ENCODE measurements at regions not wholly inside any gene's neighbourhood (a gene's known extent, or its start where the extent isn't known, plus 50 kb on each side); places are given as distances from the start of the nearest gene placed in this dataset.

- Histone ChIP-seq H3K4me3 (ENCODE audit: low read length in 2 of 2) (no peak overlapping the region), H3K9me3 (ENCODE audit: control insufficient read depth, low read length) (no peaks in the 10 kb centered on the region), H3K4me1 (ENCODE audit: control insufficient read depth in 1 of 2, insufficient read depth in 2 of 2, low read length in 2 of 2) (no peaks in the 10 kb centered on the region), H3K27me3 (ENCODE audit: control insufficient read depth in 1 of 2, insufficient read depth in 2 of 2, low read length in 1 of 2) (no peaks in the 10 kb centered on the region), H3K36me3 (ENCODE audit: control insufficient read depth in 1 of 2, insufficient read depth in 2 of 2, low read length in 1 of 2) (no peaks in the 10 kb centered on the region), H3K27ac (ENCODE audit: low read depth in 1 of 2, low read length in 2 of 2) (no peak overlapping the region)
- ATAC-seq (ENCODE audit: low FRiP score) (no peak), DNase-seq (no peak)
- intact Hi-C loops (cut with DNase I): no loop called here
- WGBS, 2 donors: 4 to 10% methylated on average over 1 of the region's 1 CpG
These were observed 146.1 kb upstream of the LRFN2 start for GRCh38 chr6:40733290-40733689.

DNA sequence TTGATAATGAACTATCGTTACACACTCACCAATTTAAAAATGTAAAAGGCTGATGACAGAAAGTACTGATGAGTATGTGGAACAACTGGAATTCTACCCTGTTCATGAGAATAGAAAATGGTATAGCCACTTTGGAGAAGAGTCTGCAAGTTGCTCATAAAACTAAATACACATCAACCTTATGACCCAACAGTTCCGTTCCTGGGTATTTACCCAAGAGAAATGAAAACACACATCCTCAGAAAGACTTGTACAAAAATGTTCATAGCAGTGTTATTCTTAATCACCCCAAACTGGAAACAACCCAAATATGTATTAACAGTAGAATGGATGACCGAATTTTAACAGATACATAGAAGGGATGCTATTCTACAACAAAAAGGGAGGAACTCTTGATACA, 145.7 kb upstream of the LRFN2 start:
- Histone ChIP-seq H3K4me1 (ENCODE audit: control insufficient read depth in 1 of 2, insufficient read depth in 2 of 2, low read length in 2 of 2) (no peaks in the 10 kb centered on the region), H3K9me3 (ENCODE audit: control insufficient read depth, low read length) (no peaks in the 10 kb centered on the region), H3K4me3 (ENCODE audit: low read length in 2 of 2) (no peak overlapping the region), H3K36me3 (ENCODE audit: control insufficient read depth in 1 of 2, insufficient read depth in 2 of 2, low read length in 1 of 2) (no peaks in the 10 kb centered on the region), H3K27ac (ENCODE audit: low read depth in 1 of 2, low read length in 2 of 2) (no peak overlapping the region), H3K27me3 (ENCODE audit: control insufficient read depth in 1 of 2, insufficient read depth in 2 of 2, low read length in 1 of 2) (no peaks in the 10 kb centered on the region)
- ATAC-seq (ENCODE audit: low FRiP score) (no peak), DNase-seq (no peak)
- intact Hi-C loops (cut with DNase I): no loop called here
- 32% methylated on average over 3 of the region's 3 CpGs for WGBS, 2 donors

DNA sequence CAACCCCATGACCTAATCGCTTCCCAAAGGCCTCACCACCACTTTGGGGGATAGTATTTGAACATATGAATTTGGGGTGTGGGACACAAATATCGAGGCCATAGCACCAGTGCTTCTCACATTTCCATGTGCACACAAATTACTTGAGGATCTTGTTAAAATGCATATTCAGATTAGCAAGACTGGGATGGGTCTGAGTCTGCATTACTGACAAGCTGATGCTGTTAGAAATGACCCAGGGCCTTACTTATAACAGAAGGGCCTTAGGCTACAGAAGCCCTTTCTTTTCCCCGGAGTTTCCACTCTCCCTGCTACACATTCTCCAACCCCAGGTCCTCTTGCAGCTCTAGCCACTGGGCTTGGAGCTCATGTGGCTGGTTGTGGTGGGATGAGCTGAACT, 141.5 kb upstream of the LRFN2 start:
- Histone ChIP-seq H3K4me1 (ENCODE audit: control insufficient read depth in 1 of 2, insufficient read depth in 2 of 2, low read length in 2 of 2) (no peaks in the 10 kb centered on the region), H3K27ac (ENCODE audit: low read depth in 1 of 2, low read length in 2 of 2) (no peak overlapping the region), H3K4me3 (ENCODE audit: low read length in 2 of 2) (no peak overlapping the region), H3K9me3 (ENCODE audit: control insufficient read depth, low read length) (no peaks in the 10 kb centered on the region), H3K36me3 (ENCODE audit: control insufficient read depth in 1 of 2, insufficient read depth in 2 of 2, low read length in 1 of 2) (no peaks in the 10 kb centered on the region), H3K27me3 (ENCODE audit: control insufficient read depth in 1 of 2, insufficient read depth in 2 of 2, low read length in 1 of 2) (no peaks in the 10 kb centered on the region)
- intact Hi-C loops (cut with DNase I): no loop called here
- 86 to 97% methylated on average over 3 of the region's 3 CpGs for WGBS, 2 donors
- DNase-seq (no peak), ATAC-seq (ENCODE audit: low FRiP score) (no peak)

DNA sequence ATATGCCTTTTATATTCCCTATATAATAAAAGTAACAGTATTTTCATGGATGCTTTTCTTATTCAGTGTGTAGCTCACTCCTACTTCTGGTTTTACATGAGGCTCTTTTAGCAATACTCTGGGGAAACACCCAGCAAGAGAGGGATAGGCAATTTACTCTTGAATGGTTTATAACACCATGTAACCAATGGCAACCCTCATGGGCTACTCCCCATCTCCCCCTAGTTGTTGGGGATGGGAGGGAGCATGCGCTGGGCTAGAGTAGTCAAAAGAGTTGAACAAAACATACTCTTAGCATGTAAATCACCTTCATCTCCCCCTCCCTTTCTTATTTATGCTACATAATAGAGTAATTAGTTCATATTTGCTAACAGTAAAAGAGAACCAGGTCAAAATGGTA, 140.1 kb upstream of the LRFN2 start:
- Histone ChIP-seq H3K4me3 (ENCODE audit: low read length in 2 of 2) (no peak overlapping the region), H3K4me1 (ENCODE audit: control insufficient read depth in 1 of 2, insufficient read depth in 2 of 2, low read length in 2 of 2) (no peaks in the 10 kb centered on the region), H3K36me3 (ENCODE audit: control insufficient read depth in 1 of 2, insufficient read depth in 2 of 2, low read length in 1 of 2) (no peaks in the 10 kb centered on the region), H3K27ac (ENCODE audit: low read depth in 1 of 2, low read length in 2 of 2) (no peak overlapping the region), H3K9me3 (ENCODE audit: control insufficient read depth, low read length) (no peaks in the 10 kb centered on the region), H3K27me3 (ENCODE audit: control insufficient read depth in 1 of 2, insufficient read depth in 2 of 2, low read length in 1 of 2) (no peaks in the 10 kb centered on the region)
- WGBS, 2 donors: 100% methylated on average over 1 of the region's 1 CpG
- DNase-seq: peak in 1 of 2 donors; percentile 15
- intact Hi-C loops (cut with DNase I): no loop called here
- no peak for ATAC-seq (ENCODE audit: low FRiP score)

DNA sequence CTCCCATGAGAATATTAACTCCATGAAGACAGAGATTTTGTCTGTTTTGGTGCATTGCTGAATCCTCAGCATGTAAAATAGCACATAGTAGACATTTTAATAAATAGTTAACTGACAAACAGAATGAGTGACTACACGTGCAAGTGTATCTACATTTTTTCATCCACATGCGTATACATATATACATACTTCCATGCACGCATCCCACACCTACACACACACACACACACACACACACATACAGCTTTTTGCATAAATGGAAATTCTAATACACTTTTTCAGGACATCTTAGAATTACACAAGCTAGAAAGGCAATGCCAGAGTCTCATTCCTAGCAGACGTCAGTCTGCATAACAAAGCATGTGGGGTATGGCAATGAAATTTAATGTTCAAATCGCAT, 139.7 kb upstream of the LRFN2 start:
- Histone ChIP-seq H3K4me3 (ENCODE audit: low read length in 2 of 2) (no peak overlapping the region), H3K27ac (ENCODE audit: low read depth in 1 of 2, low read length in 2 of 2) (no peak overlapping the region), H3K9me3 (ENCODE audit: control insufficient read depth, low read length) (no peaks in the 10 kb centered on the region), H3K36me3 (ENCODE audit: control insufficient read depth in 1 of 2, insufficient read depth in 2 of 2, low read length in 1 of 2) (no peaks in the 10 kb centered on the region), H3K27me3 (ENCODE audit: control insufficient read depth in 1 of 2, insufficient read depth in 2 of 2, low read length in 1 of 2) (no peaks in the 10 kb centered on the region), H3K4me1 (ENCODE audit: control insufficient read depth in 1 of 2, insufficient read depth in 2 of 2, low read length in 2 of 2) (no peaks in the 10 kb centered on the region)
- ATAC-seq (ENCODE audit: low FRiP score): no peak
- WGBS, 2 donors: 82 to 85% methylated on average over 5 of the region's 5 CpGs
- intact Hi-C loops (cut with DNase I): no loop called here
- DNase-seq: no peak

- Histone ChIP-seq H3K9me3 (ENCODE audit: control insufficient read depth, low read length) (no peaks in the 10 kb centered on the region), H3K4me3 (ENCODE audit: low read length in 2 of 2) (no peak overlapping the region), H3K36me3 (ENCODE audit: control insufficient read depth in 1 of 2, insufficient read depth in 2 of 2, low read length in 1 of 2) (no peaks in the 10 kb centered on the region), H3K27me3 (ENCODE audit: control insufficient read depth in 1 of 2, insufficient read depth in 2 of 2, low read length in 1 of 2) (no peaks in the 10 kb centered on the region), H3K4me1 (ENCODE audit: control insufficient read depth in 1 of 2, insufficient read depth in 2 of 2, low read length in 2 of 2) (no peaks in the 10 kb centered on the region), H3K27ac (ENCODE audit: low read depth in 1 of 2, low read length in 2 of 2) (no peak overlapping the region)
- ATAC-seq (ENCODE audit: low FRiP score) (no peak), DNase-seq (peak in 1 of 2 donors; percentile 24)
- 85 to 86% methylated on average over 2 of the region's 2 CpGs for WGBS, 2 donors
- intact Hi-C loops (cut with DNase I): no loop called here
These were observed 138.2 kb upstream of the LRFN2 start for GRCh38 chr6:40725390-40725789.

DNA sequence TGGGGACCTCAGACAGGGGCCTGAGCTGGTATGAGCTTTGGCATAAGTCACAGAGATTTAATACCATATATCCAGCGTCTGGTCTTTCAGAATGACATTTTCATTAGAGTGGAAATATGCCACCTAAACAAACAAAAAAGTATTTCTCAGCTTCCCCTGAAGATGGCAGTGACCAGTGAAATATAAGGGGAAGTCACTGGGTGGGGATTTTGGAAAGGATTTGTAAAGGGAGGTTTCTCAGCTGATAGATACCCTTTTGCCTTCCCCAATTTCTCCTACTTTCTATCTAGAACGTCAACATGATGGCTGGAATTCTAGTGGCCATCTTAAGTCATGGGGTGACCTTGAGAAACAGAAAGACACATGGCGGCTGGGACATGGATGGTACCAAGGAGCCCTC, 137.7 kb upstream of the LRFN2 start:
- no peaks in the 10 kb centered on the region for H3K36me3 ChIP-seq (ENCODE audit: control insufficient read depth in 1 of 2, insufficient read depth in 2 of 2, low read length in 1 of 2)

GRCh38 chr6:40723967-40724366, 136.8 kb upstream of the LRFN2 start:
- no peaks in the 10 kb centered on the region for H3K36me3 ChIP-seq (ENCODE audit: control insufficient read depth in 1 of 2, insufficient read depth in 2 of 2, low read length in 1 of 2)
- no peaks in the 10 kb centered on the region for H3K27me3 ChIP-seq (ENCODE audit: control insufficient read depth in 1 of 2, insufficient read depth in 2 of 2, low read length in 1 of 2)
- no peaks in the 10 kb centered on the region for H3K4me1 ChIP-seq (ENCODE audit: control insufficient read depth in 1 of 2, insufficient read depth in 2 of 2, low read length in 2 of 2)
- no peak overlapping the region for H3K4me3 ChIP-seq (ENCODE audit: low read length in 2 of 2)
- no peak for ATAC-seq (ENCODE audit: low FRiP score)
- H3K9me3 ChIP-seq (ENCODE audit: control insufficient read depth, low read length): no peaks in the 10 kb centered on the region
- intact Hi-C loops (cut with DNase I): no loop called here
- WGBS, 2 donors: 80 to 88% methylated on average over 5 of the region's 5 CpGs
- H3K27ac ChIP-seq (ENCODE audit: low read depth in 1 of 2, low read length in 2 of 2): no peak overlapping the region
- DNase-seq: no peak

More for the DNA sequence above, 137.7 kb upstream of the LRFN2 start:
- ATAC-seq (ENCODE audit: low FRiP score): no peak
- intact Hi-C loops (cut with DNase I): no loop called here
- H3K9me3 ChIP-seq (ENCODE audit: control insufficient read depth, low read length): no peaks in the 10 kb centered on the region
- WGBS, 2 donors: 75 to 76% methylated on average over 3 of the region's 3 CpGs
- H3K27ac ChIP-seq (ENCODE audit: low read depth in 1 of 2, low read length in 2 of 2): no peak overlapping the region
- no peak overlapping the region for H3K4me3 ChIP-seq (ENCODE audit: low read length in 2 of 2)
- H3K27me3 ChIP-seq (ENCODE audit: control insufficient read depth in 1 of 2, insufficient read depth in 2 of 2, low read length in 1 of 2): no peaks in the 10 kb centered on the region
- DNase-seq: no peak
- H3K4me1 ChIP-seq (ENCODE audit: control insufficient read depth in 1 of 2, insufficient read depth in 2 of 2, low read length in 2 of 2): no peaks in the 10 kb centered on the region

- H3K36me3 ChIP-seq (ENCODE audit: control insufficient read depth in 1 of 2, insufficient read depth in 2 of 2, low read length in 1 of 2): no peaks in the 10 kb centered on the region
- no peaks in the 10 kb centered on the region for H3K27me3 ChIP-seq (ENCODE audit: control insufficient read depth in 1 of 2, insufficient read depth in 2 of 2, low read length in 1 of 2)
- no peaks in the 10 kb centered on the region for H3K4me1 ChIP-seq (ENCODE audit: control insufficient read depth in 1 of 2, insufficient read depth in 2 of 2, low read length in 2 of 2)
- H3K27ac ChIP-seq (ENCODE audit: low read depth in 1 of 2, low read length in 2 of 2): no peak overlapping the region
- ATAC-seq (ENCODE audit: low FRiP score) (no peak), DNase-seq (peak in 1 of 2 donors; percentile 45)
- H3K4me3 ChIP-seq (ENCODE audit: low read length in 2 of 2): no peak overlapping the region
- 80 to 82% methylated on average over 3 of the region's 3 CpGs for WGBS, 2 donors
- H3K9me3 ChIP-seq (ENCODE audit: control insufficient read depth, low read length): no peaks in the 10 kb centered on the region
- intact Hi-C loops (cut with DNase I): no loop called here
These were observed 135.5 kb upstream of the LRFN2 start for GRCh38 chr6:40722553-40723258.

Data from aorta (tissue), 5 donors.